DOHH2 (cell line): ENCODE measurements at regions not wholly inside any gene's neighbourhood (a gene's known extent, or its start where the extent isn't known, plus 50 kb on each side); places are given as distances from the start of the nearest gene placed in this dataset.

Experiments
- CTCF ChIP-seq: fragments of 200-600 bp; sonication (generic); IDR thresholded peaks from one replicate; pipeline ENCODE4 v1.5.1; 2014; ENCODE audit warnings: antibody characterized with exemption, mild to moderate bottlenecking, low read depth, low read length; ENCODE audit not compliant: poor library complexity, severe bottlenecking
- EZH2phosphoT487 ChIP-seq: fragments of 200-600 bp; sonication (generic); IDR thresholded peaks from 2 replicates; pipeline ENCODE4 v1.6.1; 2017; ENCODE audit warnings: borderline replicate concordance, mild to moderate bottlenecking, antibody characterized with exemption, low read length, moderate library complexity, mixed read lengths

DNA sequence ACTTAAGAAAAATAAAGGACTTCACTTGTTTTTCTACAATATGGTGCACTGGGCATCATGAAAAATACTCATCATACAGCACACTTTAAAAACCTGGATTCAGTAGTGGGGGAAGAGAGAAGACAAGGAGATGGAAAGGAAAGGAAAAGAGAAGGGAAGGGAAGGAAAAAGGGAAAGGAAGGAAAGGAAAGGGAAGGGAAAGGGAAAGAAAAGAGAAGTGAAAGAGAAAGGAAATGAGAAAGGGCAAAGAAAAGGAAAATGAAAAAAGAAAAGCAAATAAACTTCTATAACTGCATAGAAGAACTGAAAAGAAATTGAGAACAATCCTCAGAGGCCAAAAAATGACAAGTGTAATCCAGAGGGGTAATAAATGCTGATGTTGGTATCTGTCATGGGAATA lies 388.1 kb upstream of the PKDCC start:
- TF ChIP-seq CTCF (no peak), EZH2phosphoT487 (no peak)
